Choroid plexus epithelial cell (primary cell): ENCODE measurements at regions not wholly inside any gene's neighbourhood (a gene's known extent, or its start where the extent isn't known, plus 50 kb on each side); places are given as distances from the start of the nearest gene placed in this dataset.
"Not testable (repeated sequence)": the region's sequence is repeated elsewhere in the genome, so short reads cannot be mapped to it uniquely, and the experiment has no call there.

ENCODE experiments used
- DNase-seq: peaks from one replicate; pipeline ENCODE4 v3.0.0-alpha.2; 2010; ENCODE audit warnings: low read depth
- H3K4me3 ChIP-seq: 2 replicates; pipeline ENCODE4 v1.5.1; 2011; ENCODE audit warnings: low read depth, mild to moderate bottlenecking, control low read depth, low read length, moderate library complexity
- CTCF ChIP-seq: conservative IDR thresholded peaks from 2 replicates; pipeline ENCODE4 v1.5.1; 2011; ENCODE audit warnings: low read depth, mild to moderate bottlenecking, control low read depth, inconsistent platforms, low read length, moderate library complexity

GRCh38 chr3:197404754-197405153 lies 106.3 kb upstream of the DLG1 start:
- no peak for TF ChIP-seq CTCF
- no peak overlapping the region for H3K4me3 ChIP-seq
- no peak for DNase-seq

- no peak for DNase-seq
- no peak for TF ChIP-seq CTCF
- no peak overlapping the region for H3K4me3 ChIP-seq
These were observed 105.6 kb upstream of the DLG1 start for GRCh38 chr3:197404030-197404429.

GRCh38 chr3:197402401-197402800 lies 104.0 kb upstream of the DLG1 start:
- not testable (repeated sequence) for DNase-seq, H3K4me3 ChIP-seq

GRCh38 chr3:197399486-197399885 lies 101.1 kb upstream of the DLG1 start:
- H3K4me3 ChIP-seq, result no peak overlapping the region
- TF ChIP-seq CTCF, result no peak
- DNase-seq, result no peak

- DNase-seq, result no peak
- no peak for TF ChIP-seq CTCF
These were observed 100.0 kb upstream of the DLG1 start for GRCh38 chr3:197398286-197398878.

GRCh38 chr3:197397838-197398237 lies 99.4 kb upstream of the DLG1 start:
- TF ChIP-seq CTCF, result no peak
- H3K4me3 ChIP-seq, result no peak overlapping the region
- DNase-seq, result no peak

More at GRCh38 chr3:197398286-197398878, 100.0 kb upstream of the DLG1 start:
- no peak overlapping the region for H3K4me3 ChIP-seq

- no peak for TF ChIP-seq CTCF
- H3K4me3 ChIP-seq, result no peak overlapping the region
- peak; percentile 97 for DNase-seq
These were observed 96.3 kb upstream of the DLG1 start for GRCh38 chr3:197394464-197395321.

GRCh38 chr3:197394126-197394463 lies 95.7 kb upstream of the DLG1 start:
- DNase-seq, result not testable (repeated sequence)

More at GRCh38 chr3:197394126-197394463, 95.7 kb upstream of the DLG1 start:
- H3K4me3 ChIP-seq, result not testable (repeated sequence)
